Esophagus squamous epithelium (tissue), 5 donors: ENCODE measurements at regions not wholly inside any gene's neighbourhood (a gene's known extent, or its start where the extent isn't known, plus 50 kb on each side); places are given as distances from the start of the nearest gene placed in this dataset.
"Not testable (repeated sequence)": the region's sequence is repeated elsewhere in the genome, so short reads cannot be mapped to it uniquely, and the experiment has no call there.

Experiments
- DNase-seq: peaks from one replicate; lab custom pipeline; 2025; lab: John Stamatoyannopoulos, UW
- H3K27ac ChIP-seq, 4 donors: fragments of 200-600 bp; sonication (generic); one replicate each; pipeline ENCODE4 v1.5.1; 2016 to 2019; ENCODE audit warnings: mild to moderate bottlenecking in 1 of 4
- H3K27me3 ChIP-seq, 4 donors: fragments of 200-600 bp; sonication (generic); 1 replicate in 3 of 4; 2 replicates in 1 of 4; pipeline versions ENCODE4 v1.5.1 to v1.6.0; 2017 to 2021; ENCODE audit warnings: antibody characterized with exemption in 1 of 4
- H3K36me3 ChIP-seq, 3 donors: fragments of 200-600 bp; sonication (generic); one replicate each; pipeline ENCODE4 v1.5.1; 2016 to 2019
- H3K4me1 ChIP-seq, 3 donors: fragments of 200-600 bp; sonication (generic); one replicate each; pipeline ENCODE4 v1.5.1; 2017 to 2019
- H3K4me3 ChIP-seq, 4 donors: fragments of 200-600 bp; sonication (generic); 1 replicate in 3 of 4; 2 replicates in 1 of 4; pipeline ENCODE4 v1.5.1; 2016 to 2019; ENCODE audit warnings: mild to moderate bottlenecking in 2 of 4, moderate library complexity in 1 of 4
- H3K9me3 ChIP-seq, 3 donors: fragments of 200-600 bp; sonication (generic); one replicate each; pipeline ENCODE4 v1.5.1; 2016 to 2019
- POLR2A ChIP-seq, 4 donors: fragments of 450-650 bp; IDR thresholded peaks; one replicate each; pipeline ENCODE4 v1.6.1; 2017; ENCODE audit warnings: antibody characterized with exemption in 4 of 4, mild to moderate bottlenecking in 4 of 4, moderate library complexity in 3 of 4
- WGBS, 2 donors: methylation state at CpG; one replicate each; pipeline ENCODE4 v1.1.5; 2018; 5-methylcytosine and 5-hydroxymethylcytosine counted together
- intact Hi-C: fragments of 100-400 bp; cut with DNase I; formaldehyde crosslinking; loops from one replicate; pipeline ENCODE4 v1.15.0; 2022
- TF ChIP-seq, protein P1 (sequence below), 6 experiments: fragments of 450-650 bp in 4 of 6; fragments of 200-600 bp in 2 of 6; sonication (generic) in 2 of 6; IDR thresholded peaks; one replicate each; pipeline ENCODE4 v1.5.1; 2016 to 2019; ENCODE audit warnings: antibody characterized with exemption in 6 of 6, mild to moderate bottlenecking in 4 of 6, moderate library complexity in 4 of 6
- donor health status: DM: yes; HTN: yes; CAD: no.

- no peak for DNase-seq
- intact Hi-C loops: no loop called here
- TF ChIP-seq, protein P1, sequence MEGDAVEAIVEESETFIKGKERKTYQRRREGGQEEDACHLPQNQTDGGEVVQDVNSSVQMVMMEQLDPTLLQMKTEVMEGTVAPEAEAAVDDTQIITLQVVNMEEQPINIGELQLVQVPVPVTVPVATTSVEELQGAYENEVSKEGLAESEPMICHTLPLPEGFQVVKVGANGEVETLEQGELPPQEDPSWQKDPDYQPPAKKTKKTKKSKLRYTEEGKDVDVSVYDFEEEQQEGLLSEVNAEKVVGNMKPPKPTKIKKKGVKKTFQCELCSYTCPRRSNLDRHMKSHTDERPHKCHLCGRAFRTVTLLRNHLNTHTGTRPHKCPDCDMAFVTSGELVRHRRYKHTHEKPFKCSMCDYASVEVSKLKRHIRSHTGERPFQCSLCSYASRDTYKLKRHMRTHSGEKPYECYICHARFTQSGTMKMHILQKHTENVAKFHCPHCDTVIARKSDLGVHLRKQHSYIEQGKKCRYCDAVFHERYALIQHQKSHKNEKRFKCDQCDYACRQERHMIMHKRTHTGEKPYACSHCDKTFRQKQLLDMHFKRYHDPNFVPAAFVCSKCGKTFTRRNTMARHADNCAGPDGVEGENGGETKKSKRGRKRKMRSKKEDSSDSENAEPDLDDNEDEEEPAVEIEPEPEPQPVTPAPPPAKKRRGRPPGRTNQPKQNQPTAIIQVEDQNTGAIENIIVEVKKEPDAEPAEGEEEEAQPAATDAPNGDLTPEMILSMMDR (IDR thresholded peaks at IDR 0.05): no peak
- no peak for TF ChIP-seq POLR2A (IDR thresholded peaks at IDR 0.05)
- H3K4me3 ChIP-seq: no peak overlapping the region
- H3K36me3 ChIP-seq: no peaks in the 10 kb centered on the region
- no peaks in the 10 kb centered on the region for H3K9me3 ChIP-seq
- H3K4me1 ChIP-seq: peaks cover 0 to 13% (median 6%) of the 10 kb centered on the region in 3 donors
- no peaks in the 10 kb centered on the region for H3K27me3 ChIP-seq
- no peak overlapping the region for H3K27ac ChIP-seq
These were observed 128.2 kb upstream of the TMEM170B start for GRCh38 chr6:11409371-11409770.

GRCh38 chr6:11407414-11407813 is 130.1 kb upstream of the TMEM170B start:
- Histone ChIP-seq H3K4me1 (peaks cover 0 to 8% (median 6%) of the 10 kb centered on the region in 3 donors), H3K9me3 (no peaks in the 10 kb centered on the region), H3K4me3 (no peak overlapping the region), H3K27ac (no peak overlapping the region), H3K36me3 (no peaks in the 10 kb centered on the region), H3K27me3 (no peaks in the 10 kb centered on the region)
- no peak for TF ChIP-seq POLR2A (IDR thresholded peaks at IDR 0.05)
- TF ChIP-seq, protein P1 (IDR thresholded peaks at IDR 0.05): no peak
- intact Hi-C loops: no loop called here
- WGBS, 2 donors: 94 to 100% methylated on average over 2 of the region's 2 CpGs
- no peak for DNase-seq

DNA sequence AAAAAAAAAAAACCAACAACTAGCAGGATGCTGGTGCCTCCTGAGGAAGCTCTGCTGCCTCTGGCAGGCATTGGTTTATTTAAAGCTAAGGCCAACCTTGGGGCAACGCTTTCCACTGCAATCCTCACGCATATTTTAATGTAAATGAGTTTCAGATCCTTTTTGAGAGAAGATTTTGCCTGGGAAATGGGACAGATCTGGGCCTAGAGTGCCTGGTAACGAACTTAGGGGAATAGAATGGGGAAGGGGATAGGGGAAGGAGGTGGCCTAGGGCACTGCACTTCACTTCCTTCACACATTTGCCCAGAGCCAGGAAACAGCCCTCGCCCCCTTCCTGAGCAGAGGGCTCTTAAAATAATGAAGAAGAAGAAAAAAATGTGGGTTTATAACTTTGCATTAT is 132.7 kb upstream of the TMEM170B start:
- H3K27me3 ChIP-seq: no peaks in the 10 kb centered on the region
- intact Hi-C loops: no loop called here
- H3K27ac ChIP-seq: no peak overlapping the region
- TF ChIP-seq POLR2A (IDR thresholded peaks at IDR 0.05): no peak
- no peak for DNase-seq
- 62 to 70% methylated on average over 4 of the region's 4 CpGs for WGBS, 2 donors
- no peaks in the 10 kb centered on the region for H3K36me3 ChIP-seq
- no peak overlapping the region for H3K4me3 ChIP-seq
- no peaks in the 10 kb centered on the region for H3K9me3 ChIP-seq
- no peaks in the 10 kb centered on the region for H3K4me1 ChIP-seq

DNA sequence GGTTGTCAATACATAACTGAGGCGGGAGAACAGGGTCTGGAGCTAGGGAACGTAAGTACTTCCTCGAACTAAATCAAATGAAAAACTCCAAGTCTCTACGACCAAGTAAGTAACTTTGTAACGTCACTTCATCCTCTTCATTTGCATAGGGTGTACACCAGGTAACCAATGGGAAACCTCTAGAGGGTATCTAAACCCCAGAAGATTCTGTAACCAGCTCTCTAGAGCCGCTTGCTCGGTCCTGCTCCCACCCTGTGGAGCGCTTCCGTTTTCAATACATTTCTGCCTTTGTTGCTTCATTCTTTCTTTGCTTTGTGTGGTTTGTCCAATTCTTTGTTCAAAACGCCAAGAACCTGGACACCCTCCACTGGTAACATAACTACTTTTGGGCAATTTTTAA is 133.5 kb upstream of the TMEM170B start:
- H3K27me3 ChIP-seq: no peaks in the 10 kb centered on the region

GRCh38 chr6:11403035-11403601 is 134.4 kb upstream of the TMEM170B start:
- TF ChIP-seq, protein P1 (IDR thresholded peaks at IDR 0.05): no peak
- TF ChIP-seq POLR2A (IDR thresholded peaks at IDR 0.05): no peak
- intact Hi-C loops: no loop called here
- Histone ChIP-seq H3K36me3 (no peaks in the 10 kb centered on the region), H3K27ac (no peak overlapping the region), H3K9me3 (no peaks in the 10 kb centered on the region), H3K4me3 (no peak overlapping the region), H3K4me1 (no peaks in the 10 kb centered on the region), H3K27me3 (no peaks in the 10 kb centered on the region)
- no peak for DNase-seq
- WGBS, 2 donors: 78 to 90% methylated on average over 5 to 11 of the region's 11 CpGs

More for the DNA sequence above, 133.5 kb upstream of the TMEM170B start:
- intact Hi-C loops: no loop called here
- no peak for DNase-seq
- no peaks in the 10 kb centered on the region for H3K4me1 ChIP-seq
- TF ChIP-seq, protein P1 (IDR thresholded peaks at IDR 0.05): no peak
- TF ChIP-seq POLR2A (IDR thresholded peaks at IDR 0.05): no peak
- H3K27ac ChIP-seq: no peak overlapping the region
- no peak overlapping the region for H3K4me3 ChIP-seq
- H3K36me3 ChIP-seq: no peaks in the 10 kb centered on the region
- WGBS, 2 donors: 76 to 87% methylated on average over 9 to 10 of the region's 10 CpGs
- H3K9me3 ChIP-seq: no peaks in the 10 kb centered on the region

GRCh38 chr6:11402581-11402980 is 135.0 kb upstream of the TMEM170B start:
- H3K9me3 ChIP-seq, DNase-seq, intact Hi-C loops, H3K36me3 ChIP-seq, H3K27me3 ChIP-seq, H3K4me3 ChIP-seq, H3K27ac ChIP-seq, H3K4me1 ChIP-seq: not testable (repeated sequence)
- WGBS, 2 donors: no CpG with 5 or more reads among the region's 36 CpGs

DNA sequence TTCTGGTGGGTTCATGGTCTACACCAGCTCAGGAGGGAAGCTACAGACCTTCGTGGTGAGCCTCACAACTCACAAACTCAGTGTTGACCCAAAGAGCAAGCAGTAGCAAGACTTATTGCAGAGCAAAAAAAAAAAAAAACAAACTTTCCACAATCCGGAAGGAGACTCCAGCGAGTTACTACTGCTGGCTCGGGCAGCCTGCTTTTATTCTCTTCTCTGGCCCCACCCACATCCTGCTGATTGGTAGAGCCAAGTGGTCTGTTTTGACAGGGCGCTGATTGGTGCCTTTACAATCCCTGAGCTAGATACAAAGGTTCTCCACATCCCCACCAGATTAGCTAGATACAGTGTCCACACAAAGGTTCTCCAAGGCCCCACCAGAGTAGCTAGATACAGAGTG is 135.6 kb upstream of the TMEM170B start:
- H3K9me3 ChIP-seq, intact Hi-C loops, DNase-seq, H3K36me3 ChIP-seq, H3K27me3 ChIP-seq, H3K4me1 ChIP-seq, H3K4me3 ChIP-seq, H3K27ac ChIP-seq: not testable (repeated sequence)
- 66 to 79% methylated on average over 4 to 5 of the region's 5 CpGs for WGBS, 2 donors
